GM18858 (cell line): ENCODE measurements at regions not wholly inside any gene's neighbourhood (a gene's known extent, or its start where the extent isn't known, plus 50 kb on each side); places are given as distances from the start of the nearest gene placed in this dataset.

Experiments used
- ATAC-seq: cut with Tn5 transposase; IDR thresholded peaks from one replicate; pipeline ENCODE4 v1.9.1; 2021; ENCODE audit not compliant: unreplicated experiment

DNA sequence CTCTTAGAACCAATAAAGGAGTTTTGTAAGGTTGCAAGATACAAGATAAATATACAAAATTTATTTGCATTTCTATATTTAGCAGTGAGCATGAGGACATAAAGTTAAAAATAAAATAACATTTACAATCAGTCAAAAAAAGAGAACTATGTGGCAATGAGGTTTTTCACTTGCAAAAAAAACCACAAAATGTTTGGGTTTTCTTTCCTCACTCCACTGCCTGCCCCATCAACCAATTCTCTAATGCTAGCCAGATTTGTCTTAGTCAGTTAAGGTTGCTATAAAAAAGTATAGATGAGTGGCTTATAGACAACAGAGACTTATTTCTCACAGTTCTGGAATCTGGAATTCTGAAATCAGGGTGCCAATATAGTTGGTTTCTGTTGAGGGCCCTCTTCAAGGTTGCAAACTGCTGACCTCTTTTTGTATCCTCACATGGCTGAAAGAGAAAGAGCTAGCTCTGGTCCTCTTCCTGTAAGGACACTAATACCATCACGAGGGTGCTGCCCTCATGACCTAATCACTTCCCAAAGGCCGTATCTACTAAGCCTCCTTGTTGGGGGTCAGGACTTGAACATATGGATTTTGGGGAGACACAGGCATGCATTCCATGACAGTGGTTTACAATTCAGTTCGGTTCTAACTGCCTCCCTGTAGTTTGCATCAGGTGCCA is 566.2 kb downstream of the GALR1 start:
- no peak for ATAC-seq

DNA sequence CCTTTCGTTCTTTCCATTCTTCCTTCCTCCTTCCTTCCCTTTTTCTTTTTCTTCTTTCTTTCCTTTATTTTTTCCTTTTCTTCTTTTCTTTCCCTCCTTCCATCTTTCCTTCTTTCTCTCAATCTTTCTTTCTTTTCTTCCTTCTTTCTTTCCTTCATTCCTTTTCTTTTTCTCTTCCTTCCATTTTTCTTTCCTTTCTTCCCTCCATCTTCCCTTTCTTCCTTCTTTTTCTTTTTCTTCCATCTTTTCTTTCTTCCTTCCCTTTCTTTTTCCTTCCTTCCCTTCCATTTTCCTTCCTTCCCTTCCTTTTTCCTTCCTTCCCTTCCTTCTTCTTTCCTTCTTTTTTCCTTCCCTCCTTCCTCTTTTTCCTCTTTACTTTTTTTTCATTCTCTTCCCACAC is 568.7 kb downstream of the GALR1 start:
- ATAC-seq = no peak

DNA sequence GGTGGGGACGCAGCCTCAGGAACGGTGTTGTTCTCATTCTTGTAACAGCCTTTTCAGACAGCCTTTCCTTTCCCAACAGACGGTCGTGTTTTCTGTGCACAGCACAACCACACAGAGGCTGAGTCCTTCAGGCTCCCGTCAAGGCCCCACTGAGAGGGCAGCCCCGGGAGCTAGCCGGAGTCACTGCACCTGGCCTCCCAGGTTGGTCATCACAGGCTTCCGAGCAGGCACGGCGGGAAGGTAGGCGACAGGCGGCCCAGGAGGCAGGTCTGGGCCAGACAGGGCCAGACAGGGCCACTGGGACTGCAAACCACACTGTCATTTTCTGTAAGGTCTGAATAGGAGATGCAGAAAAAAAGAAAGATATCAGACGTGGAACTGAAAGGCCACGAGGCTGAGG is 570.8 kb downstream of the GALR1 start:
- no peak for ATAC-seq

DNA sequence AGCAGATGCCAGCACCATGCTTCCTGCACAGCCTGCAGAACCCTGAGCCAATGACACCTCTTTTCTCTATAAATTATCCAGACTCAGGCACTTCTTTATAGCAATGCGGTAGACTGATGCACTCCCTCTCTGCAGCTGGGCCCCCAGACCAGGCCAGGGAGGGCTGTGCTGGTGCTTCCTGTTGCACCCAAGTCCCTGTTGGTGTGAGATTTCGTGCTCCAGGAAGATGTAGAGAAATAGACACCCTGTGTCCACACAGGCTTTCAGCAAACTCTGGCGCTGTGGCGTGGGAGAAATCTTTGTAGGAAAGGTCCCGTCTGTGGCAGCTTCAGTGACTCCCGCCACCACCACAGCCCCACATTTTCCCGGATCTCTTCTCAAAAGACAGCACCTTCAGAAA is 572.2 kb downstream of the GALR1 start:
- ATAC-seq = no peak

DNA sequence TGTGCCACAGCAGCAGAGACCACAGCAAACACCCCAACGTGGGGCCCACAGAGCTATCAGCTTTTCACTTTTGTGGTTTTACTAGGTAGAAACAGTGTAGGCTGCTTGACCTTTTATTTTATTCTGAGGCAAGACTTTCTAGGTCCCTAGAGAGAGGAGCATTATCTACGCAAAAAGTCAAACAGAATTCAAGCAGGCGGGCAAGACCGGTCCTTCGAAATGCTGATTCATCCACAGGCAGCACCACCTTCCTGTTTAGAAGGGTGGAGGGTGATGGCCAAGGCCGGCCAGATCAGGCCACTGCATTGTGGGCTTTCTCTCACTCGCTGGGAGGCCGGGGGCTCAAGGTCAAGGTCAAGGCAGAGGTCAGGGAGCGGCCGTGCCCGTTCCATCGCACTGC is 573.0 kb downstream of the GALR1 start:
- ATAC-seq = no peak

DNA sequence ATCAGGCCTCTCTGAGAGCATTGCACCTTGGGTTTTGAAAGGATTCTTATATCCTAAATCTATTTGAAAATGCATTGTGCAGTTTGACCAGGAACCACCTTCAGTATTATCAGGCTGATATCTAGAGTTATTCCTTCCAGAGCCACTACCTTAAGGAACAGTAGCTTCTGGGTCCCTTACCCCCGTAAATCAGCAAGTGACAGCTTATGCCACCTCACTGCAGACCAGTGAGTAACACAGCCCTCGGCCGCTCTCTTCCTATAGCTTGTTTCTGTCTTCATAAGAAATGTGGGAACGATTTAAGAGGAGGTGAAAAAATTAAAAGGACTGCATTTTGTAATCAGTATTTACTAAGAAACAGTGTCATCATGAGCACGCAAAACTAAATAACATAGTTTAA is 584.2 kb downstream of the GALR1 start:
- ATAC-seq = no peak

DNA sequence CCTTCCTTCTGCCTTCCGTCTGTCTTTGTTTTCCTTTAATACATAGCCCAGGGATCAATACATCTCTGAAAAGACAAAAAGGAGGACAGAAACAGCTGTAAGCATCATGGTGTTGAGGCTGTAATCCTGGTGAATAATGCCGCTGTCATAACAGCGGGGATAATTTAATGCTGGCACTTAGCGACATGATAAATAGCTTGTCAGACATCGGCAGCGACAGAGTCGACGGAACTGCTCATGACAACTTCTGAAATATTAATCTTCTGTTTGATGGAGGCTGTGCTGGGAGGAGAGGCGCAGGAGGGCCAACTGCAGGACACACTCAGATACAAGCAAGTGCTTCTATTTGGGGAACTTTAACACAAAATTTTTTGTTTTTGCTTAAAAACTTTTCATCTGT is 602.2 kb downstream of the GALR1 start:
- ATAC-seq = no peak

DNA sequence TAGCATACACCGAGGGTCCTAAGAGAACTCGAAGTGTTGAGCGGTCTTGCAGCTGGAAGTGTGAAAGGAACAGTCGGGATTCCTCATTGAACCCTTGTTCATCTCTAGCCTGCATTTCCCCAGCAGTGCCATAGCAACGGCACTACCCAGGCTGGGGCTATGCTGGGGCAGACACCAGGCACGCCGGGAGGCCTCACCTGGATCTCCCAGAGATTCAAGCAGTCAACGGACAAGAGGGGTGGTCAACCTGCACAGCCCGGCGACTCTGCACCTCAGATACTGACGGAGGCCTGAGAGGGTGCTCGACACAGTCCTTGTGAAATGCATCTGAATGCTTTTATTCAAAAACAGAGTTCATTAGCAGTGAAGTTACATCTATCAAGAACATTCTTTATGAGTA is 604.2 kb downstream of the GALR1 start:
- ATAC-seq = no peak

DNA sequence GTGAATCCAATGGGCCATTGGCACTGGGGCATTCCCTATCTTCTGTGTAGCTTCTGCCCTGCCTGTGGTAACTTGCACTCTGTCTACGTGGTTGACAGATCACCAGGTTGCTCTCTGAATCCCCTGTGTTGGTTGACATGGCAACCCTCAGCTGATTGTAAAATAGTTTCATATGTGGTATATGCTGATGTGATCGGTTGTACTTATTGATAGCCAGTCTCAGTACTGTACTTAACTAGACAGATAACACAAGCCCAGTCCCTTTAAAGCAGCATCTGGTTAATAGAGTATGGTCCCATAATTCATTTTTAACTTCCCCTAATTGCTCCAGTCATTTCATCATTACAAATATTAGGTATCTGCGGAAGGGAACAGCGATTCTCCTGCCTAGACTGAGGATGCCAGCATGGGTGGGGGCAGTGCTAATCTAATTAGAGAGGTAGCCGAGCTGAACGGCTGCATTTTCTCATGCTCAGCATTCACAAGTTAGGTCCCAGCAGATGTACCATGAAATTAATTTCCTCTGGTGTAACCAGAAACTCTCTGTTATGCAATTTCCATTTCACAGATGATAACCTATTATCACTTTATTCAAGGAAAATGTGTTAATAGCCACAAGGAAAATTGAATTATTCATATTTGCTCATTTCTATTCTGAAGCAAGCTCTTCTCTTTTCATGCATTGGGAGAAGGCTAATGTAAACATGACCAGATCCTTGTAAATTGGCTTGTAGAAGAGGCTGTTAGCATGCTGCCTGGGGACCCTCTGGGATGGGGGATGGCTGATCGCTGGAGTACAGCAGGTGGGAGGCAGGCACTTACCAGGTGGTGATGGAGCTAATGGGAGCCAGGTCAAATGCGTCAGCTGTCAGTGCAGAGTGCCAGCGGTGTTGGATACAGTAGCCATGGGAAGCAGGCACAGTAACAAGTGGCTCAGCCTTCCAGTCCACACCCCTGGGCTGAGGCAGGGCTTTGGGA is 608.3 kb downstream of the GALR1 start:
- ATAC-seq = no peak

DNA sequence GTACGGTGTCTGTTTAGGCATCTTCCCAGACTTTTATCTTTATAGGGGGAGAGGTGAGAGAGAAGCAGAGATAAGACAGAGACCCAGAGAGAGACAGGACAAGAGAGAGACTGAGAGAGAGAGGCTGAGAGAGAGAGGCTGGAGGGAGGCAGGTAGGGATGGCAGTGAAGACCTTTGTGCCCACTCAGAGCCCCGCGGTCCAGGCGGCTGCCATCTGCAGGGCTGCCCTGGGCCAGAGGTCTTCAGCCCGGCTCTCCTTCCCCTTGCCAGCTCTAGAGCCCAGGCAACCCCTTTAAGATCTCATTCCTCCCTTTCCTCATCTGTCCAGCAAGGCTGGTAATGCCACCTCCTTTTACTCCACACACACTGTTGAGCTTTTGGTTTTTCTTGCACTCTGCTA is 610.0 kb downstream of the GALR1 start:
- ATAC-seq = no peak

DNA sequence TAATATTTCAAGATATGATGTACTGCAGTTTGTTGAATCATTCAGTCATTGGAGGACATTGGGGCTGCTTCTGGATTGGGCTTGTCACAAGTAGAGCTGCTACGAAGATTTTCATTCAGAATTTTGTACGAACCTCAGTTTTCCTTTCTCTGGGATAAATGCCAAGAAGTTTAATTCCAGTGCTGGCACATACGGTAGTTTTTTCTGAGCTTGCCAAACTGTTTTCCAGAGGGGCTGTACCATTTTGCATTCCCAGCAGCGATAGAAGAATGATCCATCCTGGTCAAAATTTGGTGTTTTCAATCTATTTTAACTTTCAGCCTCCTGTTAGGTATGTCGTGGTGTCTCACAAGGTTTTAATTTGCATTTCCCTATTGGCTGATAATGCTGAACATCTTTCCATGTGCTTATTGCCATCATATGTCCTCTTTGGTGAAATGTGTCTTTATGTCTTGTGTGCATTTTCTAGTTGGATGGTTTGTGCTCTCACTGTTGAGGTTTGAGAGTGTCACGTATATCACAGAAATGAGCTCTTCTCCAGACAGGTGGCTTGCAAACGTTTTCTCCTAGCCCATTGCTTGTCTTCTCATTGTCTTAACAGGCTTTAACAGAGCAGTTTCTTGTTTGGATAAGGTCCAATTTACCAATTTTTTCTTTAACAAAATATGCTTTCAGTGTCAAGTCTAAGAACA is 612.6 kb downstream of the GALR1 start:
- no peak for ATAC-seq

DNA sequence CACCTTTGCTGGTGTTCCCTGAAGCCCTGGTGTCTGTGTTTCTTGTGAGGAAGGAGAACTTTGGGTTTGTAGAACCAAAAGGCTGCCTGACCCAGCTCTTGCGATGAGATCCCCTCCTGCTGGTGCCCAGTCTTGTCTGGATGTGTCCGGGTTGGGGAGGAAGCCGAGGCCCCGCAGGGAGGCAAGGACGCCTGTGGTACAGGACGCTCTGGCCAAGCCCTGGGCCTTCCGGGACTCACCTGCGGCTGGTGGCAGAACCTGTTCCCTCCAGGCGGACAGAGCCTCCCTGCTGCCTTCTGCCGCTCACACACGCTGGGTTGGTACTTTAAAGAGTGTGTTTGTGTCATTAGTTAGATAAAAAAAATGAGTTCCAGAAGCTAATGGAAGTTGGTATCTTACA is 616.2 kb downstream of the GALR1 start:
- no peak for ATAC-seq

DNA sequence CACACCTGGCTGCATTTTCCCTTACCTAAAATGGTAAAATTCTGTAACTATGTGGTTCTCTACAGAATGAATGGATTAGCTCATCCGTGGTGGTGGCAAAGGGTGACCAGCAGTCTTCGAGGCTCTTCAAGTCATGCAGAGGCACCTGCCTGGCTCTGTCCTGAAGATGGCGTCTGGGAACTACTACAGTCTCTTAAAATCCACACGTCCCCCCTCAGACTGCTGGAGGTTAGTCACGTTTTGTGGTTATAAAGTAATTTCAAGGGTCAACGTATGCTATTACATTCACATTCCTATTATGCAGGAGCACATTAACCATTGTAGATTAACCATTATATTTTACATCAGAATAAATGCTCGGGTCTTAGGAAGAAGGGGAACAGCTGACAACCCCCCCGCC is 616.7 kb downstream of the GALR1 start:
- no peak for ATAC-seq

DNA sequence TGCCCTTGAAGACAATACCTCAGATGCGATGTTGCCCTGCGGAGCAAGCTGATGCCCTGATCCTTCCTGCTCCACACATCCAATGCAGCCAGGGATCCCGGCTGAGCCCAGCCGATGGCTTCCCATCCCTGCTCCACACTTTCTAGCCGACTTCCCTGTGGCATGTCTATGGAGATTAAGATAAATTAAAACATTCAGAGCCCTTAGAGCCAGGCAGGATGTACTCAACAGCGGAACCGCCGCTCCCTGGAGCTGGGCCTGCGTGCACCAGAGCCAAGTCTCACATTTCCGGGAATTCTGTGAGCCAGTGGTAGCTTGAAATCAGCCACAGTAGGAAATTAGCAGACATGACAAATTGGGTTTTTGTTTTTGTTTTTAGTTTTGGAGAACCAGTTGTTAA is 620.6 kb downstream of the GALR1 start:
- ATAC-seq = no peak

DNA sequence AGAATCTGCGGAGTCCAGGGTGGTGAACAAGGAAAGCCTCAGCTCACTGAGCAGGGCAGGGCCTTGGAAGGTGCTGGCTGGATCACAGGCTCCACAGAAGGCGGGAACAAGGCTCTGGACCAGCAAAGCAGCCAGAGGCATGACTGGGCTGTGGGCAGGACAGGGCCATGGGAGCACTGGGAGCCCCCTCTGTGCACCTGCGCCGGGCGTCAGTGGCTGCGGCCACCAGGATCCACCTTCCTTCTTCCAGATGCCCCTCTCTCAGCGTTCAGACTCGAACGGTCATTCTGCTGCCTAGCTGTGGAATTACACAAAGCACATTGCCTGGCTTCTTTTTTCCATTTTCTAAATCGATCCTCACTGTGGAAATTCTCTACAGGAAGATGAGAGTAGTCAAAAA is 621.2 kb downstream of the GALR1 start:
- ATAC-seq = no peak

DNA sequence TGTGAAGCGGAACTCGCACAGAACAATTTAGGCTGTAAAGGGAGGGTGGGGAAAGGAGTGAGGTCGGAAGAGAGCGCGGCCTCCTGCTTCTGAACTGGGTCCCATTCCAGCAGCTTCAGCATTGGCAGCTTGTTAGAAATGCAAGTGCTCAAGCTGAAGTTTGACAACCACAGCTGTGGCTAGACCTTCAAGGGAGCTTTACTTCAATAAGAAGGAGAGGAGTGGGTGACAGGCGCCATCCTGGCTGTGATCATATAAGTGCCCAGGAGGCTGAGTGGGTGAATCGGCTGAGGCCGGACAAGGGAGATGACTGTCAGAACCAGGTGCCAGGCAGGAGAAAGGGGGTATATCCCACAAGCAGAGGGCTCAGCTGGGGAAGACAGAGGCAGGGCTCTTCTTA is 622.5 kb downstream of the GALR1 start:
- no peak for ATAC-seq

DNA sequence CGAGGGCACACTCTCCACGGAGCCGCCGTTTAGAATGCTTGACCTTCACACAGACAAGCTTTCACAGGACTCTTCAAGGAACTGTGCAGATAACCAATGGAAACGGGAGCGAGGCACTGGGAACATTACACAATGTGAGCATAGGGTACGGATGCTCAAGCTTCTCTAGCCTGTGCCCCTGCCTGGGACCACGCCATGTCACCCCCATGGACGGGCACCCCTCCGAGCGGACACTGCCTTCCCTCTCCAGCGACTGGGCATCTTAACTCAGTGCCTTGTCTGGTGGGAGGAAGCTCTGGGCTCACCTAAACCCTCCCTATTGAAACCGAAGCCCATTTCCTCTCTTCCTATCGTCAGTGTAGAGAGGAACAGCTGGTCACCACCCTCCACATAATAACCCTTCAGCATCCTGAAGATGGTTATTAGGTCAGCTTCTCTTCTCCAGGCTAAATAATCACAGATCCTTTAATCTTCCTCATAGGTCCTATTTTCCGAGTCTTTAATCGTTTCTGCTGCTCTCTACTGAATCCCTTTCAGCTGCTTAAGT is 626.7 kb downstream of the GALR1 start:
- no peak for ATAC-seq

DNA sequence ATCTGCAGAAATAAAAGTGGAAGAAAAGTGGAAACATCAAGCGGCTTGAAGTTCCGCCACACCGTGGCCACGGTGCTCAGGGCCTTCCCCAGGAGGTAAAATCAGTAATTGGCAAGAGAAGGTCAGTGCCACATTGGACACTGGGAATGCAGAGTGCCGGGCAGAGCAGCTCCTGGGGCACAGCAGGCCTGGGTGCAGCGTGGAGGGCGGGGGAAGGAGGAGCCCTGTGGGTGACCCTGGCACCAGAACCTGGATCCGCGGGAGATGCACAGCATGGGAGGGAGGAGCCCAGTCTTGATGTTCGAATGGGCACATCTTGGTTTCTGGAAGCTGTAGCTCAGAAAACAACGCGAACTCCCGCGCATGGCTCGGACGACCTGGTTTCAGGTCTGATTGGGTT is 630.2 kb downstream of the GALR1 start:
- no peak for ATAC-seq

DNA sequence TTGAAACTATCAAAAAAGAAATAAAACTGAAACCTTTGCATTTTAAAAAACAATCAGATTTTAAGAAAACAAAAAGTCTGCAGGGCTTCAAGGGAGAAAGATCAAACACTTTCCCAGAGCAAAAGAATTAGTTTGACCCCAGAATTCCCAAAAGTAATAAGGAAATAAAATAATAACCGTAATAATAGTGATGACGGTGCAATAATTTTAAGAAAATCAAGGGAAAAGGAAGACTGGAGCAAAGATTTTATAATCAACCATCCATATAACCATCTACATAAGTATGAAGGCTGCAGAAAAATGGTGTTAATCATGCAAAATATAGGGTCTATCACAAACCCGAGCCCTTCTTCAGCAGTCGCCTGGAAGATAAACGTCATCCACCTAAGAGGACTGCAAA is 634.8 kb downstream of the GALR1 start:
- no peak for ATAC-seq

DNA sequence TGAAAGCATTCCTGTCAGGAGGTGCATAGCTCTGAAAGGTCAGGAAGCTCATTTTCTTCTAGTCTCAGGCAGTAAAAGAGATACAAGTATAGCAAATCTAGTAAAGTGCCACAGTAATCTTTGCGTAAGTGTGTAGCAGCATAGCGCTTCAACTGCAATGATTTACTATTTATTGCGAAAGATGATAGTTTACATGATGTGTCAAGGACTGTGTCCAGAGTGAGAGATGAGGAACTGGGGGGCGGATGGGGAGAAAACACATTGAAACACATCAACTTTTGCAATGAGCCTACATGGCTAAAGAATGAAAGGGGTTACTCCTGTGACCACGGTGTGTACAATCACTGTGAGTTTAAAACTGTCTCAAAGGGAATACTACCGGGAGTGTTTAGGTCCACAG is 644.4 kb downstream of the GALR1 start:
- ATAC-seq = no peak

DNA sequence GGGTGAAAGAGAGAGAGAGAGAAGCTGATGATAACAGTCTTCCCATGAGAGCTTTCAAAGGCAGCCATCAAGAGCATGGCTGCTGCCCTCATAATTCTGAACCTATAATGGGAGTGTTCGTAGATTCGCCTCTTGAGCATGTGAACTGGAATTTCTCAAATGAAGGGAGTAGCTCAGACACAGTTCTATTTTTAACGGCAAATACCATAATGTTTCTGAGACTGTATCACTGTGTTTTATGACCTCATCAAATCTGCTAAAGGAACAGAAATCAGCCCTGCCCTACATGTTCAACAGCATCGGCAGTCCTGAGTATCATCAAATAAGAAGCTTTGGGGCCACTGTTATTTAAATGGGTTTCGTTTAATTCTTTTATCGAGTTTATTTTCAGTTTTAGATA is 645.6 kb downstream of the GALR1 start:
- no peak for ATAC-seq
